Stimulated activated CD4-positive, alpha-beta T cell treated with anti-CD3 and anti-CD28 coated beads, Interleukin-1b, Interleukin-23, amount 100 ng/mL, for 48 hours (primary cell): ENCODE measurements at regions not wholly inside any gene's neighbourhood (a gene's known extent, or its start where the extent isn't known, plus 50 kb on each side); places are given as distances from the start of the nearest gene placed in this dataset.

Experiments
- DNase-seq: peaks from one replicate; pipeline ENCODE4 v3.0.0-alpha.2; 2020

DNA sequence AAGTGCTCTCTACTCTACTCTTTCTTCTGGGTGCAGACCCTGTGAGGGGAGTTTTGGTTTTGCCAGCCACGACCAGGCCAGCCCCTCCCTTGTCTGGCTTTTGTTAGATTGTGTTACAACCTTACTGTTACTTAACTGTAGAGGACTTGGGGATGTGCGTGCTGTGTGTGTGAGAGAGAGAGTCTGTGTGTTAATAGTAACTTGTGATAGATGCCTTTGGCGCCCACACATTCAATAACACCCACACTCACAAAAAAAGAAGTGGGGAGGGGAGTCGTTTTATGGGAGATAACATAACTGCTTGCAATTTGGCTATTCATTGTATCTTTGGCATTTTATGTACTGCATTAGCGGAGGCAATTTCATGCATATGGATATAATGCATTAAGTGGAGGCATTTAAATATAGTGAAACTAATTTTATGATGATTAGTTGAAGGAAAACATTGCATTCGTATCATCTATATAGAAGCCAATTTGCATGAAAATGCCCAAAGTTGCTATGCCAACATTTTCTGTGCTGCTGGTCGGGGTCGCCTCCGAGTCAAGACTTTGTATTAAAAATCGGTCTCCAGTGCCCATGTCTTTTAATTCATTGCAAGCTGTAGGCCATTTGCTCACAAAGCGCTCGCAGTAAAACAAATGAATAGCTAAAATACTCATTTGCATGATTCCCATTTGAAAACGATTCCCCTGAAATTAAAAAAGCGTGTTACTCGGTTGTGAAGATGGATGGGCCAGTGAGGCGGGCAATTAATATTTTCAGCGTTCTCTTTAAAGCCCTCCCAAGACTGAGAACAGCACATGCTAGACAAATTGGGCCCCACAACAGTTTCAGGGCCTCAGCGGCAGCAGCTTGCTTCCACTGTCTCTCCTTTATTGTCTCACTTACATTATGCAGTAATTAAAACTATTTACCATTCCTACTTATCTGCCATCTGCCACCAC is 158.5 kb upstream of the SMAD3 start:
- DNase-seq, result no peak

DNA sequence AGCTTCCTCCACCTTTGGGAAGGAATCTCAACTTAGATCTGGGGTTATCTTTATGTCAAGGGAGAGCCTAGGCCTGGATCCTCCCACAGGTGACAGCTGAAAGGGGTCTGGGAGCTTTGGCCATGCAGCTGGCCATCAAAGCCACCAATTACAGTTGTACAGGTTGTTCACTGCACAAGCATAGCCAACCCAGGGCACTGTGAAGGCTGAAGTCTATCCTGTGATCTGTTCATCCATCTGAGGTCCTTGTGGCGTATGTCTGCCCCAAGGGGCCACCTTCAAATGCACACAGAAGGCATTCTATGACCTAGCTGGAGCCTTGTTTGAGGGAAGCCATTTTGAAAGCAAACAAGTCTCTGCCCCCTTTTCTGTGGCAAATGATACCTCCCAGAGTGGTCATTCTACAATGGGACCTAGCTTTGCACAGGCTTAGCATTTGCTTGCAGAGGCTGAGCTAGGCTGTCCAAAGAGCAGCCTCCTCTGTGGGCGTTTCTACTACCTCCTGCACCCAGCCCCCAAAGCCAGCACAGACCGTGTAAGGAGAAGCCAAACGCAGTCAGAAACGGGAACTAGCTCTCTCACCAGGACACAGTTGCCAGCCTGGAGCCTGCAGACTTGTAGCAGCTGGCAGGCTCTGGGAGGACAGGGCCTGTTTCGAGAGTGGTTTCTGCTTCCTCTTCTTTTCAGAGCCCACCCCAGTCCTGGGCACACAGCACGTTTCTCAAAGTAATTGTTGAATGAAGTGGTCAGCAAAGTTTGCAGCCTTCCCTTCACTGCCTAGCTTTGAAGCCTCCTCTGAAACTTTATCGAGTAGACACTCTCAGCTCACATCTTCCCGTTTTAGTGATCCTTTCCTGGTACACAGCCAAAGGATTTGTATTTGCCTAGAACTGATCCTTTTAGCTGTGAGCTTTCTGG is 157.3 kb upstream of the SMAD3 start:
- DNase-seq, result no peak

DNA sequence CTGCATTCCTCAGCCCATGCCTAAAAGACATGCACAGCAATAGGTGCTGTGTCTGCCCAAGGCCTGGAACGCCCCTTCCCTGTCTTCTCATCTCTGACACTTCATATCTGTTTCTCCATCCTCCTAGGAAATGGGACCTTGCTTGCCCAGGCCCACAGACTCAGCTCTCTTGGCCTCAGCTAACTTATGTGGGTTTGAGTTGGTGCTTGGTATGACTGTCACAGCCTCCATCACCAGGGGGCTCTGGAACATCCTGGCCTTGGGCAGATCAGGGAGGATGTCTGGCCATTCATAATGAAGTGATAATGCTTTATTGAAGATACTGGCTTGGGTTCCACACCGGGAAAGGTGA is 156.7 kb upstream of the SMAD3 start:
- no peak for DNase-seq

DNA sequence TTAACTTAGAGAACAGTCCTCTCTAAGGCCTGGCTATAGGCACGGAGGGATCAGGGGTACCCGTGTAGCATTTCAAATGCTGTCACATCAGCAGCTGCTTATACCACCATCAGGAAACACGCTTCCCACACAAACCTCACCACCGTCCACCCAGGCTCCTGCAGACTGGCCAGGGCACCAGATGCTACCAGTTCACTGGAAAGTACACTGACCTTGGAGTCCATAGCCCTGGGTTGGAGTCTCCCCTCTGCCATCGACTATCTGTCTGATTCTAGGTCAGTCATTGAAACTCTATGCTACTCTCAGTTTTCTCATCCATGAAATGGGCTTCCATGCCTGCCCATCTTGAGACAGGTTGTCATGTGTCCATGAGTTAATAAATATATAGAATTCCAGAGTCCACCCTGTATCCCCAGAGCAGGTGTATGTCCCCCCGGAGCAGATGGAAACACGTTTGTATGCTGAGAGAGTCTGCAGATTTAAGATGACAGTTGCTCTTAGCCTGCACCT is 156.0 kb upstream of the SMAD3 start:
- DNase-seq, result no peak

DNA sequence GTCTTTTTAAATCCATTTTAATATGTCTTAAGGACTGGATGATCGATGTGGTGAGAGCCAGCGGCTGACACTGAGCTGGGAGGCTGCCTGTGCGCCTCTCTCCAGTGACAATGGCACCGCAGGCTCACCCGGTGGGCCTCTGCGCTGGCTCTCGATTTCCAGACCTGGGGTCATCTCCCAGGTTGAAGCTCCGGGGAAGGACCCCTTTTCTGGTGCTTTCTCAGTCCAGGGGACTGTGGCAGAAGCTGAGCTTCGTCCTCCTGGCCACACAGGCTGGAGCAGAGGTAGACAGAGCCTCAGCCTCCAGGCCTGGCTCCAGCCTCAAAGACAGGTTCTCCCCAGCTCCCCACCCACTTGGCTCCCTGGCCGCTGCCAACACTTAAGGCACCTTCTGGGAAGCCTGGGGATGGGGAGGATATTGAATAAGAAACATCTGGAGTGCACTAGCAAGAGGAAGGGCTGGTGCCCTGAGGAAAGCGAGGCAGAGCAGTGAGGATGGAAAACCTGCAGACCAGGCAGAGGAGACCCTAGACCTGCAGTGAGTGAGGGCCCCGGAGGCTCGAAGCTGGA is 154.2 kb upstream of the SMAD3 start:
- DNase-seq, result no peak

DNA sequence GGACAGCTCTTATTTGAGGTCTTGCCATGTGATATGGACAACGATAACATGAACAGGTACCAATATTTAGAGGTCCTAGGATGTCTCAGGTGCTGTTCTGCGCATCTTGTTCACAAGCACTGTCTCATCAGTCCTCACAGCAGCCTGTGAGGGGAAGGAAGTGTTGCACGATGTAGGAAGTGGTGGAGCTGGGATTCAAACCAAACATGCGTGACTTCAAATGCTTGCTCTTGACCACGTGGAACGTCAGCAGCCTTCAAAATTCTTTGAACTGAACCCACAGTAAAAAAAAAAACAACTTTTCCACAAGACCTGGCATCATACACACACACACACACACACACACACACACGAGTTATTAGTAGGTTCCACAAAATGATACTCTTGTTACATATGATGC is 153.4 kb upstream of the SMAD3 start:
- DNase-seq, result no peak

DNA sequence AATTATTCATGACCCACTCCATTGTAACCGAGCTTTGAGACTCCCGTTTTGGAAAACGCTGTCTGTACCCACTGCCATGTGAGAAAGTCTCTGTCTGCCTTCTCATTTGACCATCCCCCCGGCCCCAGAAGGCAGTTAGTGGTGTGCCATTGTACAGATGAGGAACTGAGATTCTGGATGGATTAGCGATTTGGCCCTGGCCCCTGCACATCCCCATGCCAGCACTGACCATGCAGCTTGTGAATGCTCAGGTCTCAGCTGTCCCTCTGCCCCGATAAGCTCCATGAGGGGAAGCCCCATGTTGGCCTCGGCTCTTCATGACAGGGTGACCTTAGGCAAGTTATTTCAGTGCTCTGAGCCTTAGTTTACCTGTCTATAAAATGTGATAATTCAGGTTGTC is 153.0 kb upstream of the SMAD3 start:
- DNase-seq, result no peak

DNA sequence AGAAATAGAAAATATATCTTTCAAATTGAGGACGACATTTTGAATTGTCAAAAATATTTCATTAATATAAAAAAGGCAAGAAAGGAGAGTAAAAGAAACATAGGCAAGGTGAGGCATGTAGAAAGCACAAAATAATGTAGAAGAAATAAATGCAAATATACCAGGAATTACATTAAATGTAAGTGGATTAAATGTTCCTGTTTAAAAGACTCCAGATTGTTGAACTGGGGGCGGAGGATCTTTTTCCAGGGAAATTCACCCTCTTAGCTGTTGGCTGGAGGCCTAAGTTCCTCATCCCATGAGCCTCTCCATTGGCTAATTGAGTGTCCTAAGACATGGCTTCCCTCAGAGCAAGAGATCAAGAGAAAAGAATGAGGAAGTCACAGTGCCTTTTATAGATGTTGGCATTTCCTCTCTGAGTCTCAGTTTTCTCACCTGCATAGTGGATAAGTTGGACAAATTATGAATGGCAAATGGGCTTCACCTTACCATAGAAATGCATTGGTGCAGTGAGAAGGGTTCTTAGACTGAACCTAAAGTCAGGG is 147.4 kb upstream of the SMAD3 start:
- DNase-seq, result no peak

DNA sequence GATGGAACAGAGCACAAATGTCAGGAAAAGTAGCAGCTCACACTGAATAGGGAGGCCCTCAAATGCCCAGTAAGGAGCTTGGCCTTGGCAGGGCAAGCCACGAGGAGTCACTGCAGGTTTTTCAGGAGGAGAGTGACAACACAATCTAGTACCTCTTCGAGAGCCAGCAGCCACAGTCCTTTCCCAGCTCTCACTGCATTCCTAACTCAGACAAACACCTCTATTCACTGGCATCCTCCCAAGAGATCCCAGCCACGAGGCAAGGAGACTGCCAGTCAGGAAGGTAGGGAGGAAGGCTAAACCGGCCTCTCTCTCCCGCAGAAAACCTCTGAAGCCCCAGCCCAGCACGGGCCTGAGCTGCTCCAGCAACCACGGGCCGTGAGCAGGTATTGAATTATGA is 146.0 kb upstream of the SMAD3 start:
- no peak for DNase-seq

DNA sequence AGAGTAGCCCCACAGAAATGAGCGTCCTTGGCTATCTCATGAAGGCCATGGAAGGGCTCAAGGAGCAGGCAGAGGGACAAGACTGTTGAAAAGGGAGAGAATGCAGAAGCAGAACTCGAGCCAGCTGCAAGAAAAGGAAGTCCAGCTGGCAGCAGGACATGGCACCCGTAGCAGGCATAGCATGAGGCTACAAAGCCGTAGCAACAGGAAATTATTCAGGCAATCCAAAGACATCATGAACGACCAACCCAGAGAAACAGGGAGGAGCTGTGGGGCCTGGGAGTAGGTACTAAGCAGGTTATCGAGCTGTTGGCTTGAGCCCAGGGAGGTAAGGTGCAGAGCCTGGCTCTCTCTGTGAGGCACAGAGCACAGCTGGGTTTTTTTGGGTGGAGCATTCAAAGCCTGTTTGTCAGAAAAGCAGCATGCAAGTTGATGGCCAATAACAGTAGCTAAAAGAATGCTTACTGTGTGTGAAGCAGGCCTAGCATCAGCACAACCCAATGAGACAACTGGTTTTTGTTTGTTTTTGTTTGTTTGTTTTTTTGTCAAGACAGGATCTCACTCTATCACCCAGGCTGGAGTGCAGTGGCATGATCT is 144.0 kb upstream of the SMAD3 start:
- no peak for DNase-seq

DNA sequence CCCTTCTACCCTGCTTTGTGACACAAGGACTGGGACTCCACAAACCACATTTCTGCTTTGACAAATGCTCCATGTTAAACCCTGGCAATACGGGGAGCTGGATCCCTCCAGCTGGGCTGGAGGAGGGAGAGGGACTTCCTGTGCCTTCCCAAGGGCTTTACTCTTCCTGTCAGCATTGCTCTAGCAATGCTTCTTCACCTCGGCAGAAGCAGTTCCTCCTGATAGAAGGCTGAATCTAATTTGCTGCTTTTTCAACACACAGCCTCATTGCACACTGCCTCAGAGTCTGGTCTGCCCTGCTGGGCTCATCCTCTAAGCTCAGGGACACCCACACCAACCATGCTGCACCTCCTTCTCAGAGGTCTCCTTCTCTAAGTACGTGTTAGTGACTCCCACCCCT is 142.8 kb upstream of the SMAD3 start:
- no peak for DNase-seq

DNA sequence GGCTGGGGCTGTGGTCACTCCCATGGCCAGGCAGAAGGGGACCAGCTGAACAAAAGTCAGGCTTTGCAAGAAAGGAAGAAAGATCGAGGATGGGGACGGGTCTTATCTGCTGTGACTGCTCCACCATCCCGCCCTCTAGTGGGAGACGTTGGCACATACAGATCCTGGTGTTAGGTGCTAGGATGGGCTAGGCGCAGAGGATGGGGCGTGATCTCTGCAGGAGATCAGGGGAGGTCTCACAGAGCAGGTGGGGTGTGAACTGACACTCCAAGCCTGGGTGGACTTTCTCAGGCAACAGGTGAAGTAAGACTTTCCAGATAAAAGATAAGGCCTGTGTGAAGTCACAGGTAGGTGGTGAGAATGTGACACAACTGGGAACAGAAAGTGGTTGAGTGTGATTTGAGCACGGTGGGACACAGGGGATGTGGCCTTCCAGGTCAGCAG is 141.9 kb upstream of the SMAD3 start:
- peak; percentile 27 for DNase-seq

DNA sequence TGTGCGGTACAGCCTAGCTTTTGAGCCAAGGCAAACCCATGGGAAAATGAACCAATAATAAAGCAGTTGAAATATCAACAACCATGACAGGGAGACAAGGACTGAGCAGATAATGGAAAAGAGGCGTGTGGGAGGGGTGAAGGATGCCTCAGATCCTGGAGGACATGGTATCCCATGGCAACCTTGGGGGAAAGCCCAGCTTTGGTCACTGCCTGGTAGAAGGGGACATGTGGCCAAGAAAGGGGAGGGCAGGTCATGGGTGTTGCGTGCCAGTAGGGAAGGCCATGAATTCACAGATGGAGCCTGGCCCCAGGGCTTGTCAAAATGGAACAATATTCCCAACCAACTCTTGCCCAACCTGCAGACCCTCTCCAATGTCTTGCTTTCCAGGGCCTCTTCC is 140.5 kb upstream of the SMAD3 start:
- no peak for DNase-seq

DNA sequence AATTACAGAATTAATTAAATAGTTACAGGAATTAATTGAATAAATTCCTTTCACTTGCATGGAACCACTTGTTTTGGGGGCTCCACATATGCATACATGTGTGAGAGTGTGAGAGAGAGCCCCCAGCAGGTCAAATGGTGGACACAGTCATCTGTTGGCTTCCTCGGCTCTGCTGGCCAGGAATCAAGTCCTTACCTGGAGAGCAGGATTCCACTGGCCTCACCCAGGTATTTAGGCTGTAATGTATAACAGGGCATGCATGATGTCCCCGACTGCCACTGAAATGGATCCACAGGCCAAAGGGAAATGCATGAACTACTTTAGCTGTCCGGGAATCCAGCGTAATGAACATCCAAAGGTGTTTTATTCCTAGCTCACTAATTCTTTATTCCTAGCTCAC is 139.7 kb upstream of the SMAD3 start:
- no peak for DNase-seq

DNA sequence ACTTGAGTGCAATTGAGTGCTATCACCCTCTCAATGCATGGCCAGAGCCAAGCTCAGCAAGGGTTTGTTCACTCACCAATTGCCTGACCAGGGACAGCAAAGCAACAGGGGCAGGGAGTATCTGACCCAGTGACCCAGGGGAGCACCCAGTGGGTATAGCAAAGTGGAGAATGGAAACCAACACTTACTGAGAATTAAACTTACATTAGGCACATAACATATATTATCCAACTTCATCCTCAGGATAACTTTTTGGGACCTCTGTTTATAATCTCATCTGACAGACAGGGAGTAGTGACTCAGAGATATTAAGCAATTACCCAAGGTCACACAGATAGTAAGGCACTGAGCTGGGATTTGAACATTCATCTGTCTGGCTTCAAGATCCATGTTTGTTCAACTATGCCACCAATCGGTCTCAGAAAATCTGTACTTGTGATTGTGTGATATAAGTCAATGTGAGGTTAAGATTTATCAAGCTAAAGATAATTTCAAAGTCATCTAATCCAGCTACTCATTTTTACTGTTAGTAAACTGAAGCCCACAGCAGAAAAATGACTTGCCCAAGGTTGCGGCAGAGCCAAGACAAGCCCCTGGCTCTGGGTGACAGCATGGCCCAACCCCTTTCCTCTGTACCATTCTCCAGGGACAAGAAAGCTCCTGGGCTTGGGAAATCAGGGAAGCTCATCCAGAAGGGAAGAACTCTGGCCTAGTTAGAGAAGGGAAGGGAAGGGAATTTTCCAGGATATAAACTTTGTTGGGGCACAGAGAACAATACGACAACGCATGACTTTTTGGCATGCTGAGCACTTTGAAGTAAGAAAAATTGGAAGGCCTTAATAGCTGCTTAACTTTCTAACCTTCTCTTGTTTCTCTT is 138.0 kb upstream of the SMAD3 start:
- DNase-seq, result no peak

DNA sequence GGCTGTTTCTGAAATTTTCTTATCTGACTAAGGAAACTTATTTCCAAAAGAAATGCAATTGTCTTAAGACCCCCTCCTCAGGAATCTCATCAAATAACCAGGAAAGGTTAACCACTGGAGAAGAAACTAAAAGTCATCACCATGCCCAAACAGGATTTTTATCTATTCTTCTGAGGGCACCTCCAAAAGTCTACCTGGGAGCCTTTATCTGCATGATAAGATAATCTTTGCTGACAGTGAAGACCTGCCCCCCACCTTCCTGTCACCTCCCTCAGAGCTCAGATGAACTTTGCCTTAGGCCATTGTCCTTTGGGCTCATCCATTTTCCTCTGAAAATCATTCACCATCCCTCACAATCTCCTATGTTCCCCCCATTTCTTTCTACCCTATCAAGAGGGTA is 137.3 kb upstream of the SMAD3 start:
- no peak for DNase-seq

DNA sequence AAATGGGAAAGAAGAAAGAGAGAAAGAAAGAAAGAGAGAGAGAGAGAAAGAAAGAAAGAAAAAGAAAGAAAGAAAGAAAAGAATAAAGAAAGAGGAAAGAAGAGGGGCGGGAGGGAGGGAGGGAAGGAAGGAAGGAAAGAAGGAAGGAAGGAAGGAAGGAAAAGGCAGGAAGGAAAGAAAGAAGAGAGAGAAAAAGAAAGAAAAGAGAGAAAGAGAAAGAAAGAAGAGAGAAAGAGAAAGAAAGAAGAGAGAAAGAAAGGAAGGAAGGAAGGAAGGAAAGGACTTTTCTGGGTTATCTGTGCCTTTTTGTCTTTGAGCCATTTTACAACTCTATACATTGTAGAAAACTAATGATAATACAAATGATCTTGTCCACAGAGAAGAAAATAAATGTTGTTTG is 136.6 kb upstream of the SMAD3 start:
- no peak for DNase-seq

DNA sequence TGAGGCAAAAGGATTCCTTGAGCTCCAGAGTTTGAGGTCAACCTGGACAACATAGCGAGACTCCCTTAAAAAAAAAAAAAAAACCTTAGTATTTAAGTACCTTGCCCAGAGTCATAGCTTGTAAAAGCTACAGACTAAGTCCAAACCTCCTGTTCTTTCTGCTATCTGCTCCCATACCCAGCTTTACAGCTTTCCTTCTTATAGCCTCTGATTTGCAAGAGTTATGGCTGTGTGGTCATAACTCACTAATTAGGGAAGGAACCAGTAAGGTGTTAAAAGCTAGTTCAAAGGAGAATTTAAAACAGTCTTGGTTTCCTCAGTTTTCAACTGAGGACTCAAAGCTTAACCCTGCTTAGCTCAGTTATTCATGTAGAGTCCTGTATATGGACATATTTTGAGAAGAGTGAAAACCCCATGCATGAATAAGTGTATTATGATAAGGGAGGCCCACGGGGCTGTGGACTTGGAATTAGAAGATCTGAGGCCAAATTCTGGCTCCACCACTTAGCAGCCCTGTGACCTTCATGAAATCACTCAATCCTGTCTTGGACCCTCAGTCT is 135.5 kb upstream of the SMAD3 start:
- DNase-seq, result no peak

DNA sequence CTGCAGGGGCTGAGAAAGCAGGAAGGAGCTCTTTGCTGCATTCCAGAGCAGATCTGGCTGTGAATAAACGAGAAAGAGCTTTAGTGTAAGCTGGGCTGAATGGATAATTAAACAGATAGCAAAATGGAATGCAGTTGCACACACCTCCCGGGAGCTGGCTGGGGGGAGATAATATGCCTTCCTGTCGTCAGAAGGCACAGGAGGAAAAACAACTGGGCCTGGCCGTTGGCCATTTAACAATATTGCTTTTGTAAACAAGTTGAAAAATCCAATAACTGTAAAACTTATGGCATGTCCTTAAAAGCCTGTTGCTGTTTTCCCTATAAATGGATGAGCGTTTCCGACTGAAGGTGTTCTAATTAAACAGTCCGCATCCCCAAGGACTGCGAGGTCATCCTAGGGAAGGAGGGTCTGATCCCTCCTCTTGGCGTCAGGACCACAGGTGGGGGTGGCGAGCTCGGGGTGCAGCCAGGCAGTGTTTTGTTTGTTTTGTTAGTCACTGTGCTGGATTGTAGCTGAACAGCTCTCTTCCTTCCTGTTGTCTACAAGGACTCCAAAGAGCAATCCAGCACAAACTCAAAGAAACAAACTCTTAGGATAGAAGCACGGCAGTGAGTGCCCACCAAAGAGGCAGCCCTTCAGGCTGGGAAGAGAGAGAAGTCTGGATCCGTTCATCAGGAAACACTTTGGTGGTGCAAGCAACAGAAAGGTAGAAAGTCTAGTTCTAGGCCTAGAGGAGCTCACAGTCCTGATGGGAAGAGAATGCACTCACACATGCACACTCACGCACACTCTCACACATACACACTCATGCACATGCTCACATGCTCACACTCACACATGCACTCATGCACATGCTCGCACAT is 133.4 kb upstream of the SMAD3 start:
- DNase-seq, result no peak

DNA sequence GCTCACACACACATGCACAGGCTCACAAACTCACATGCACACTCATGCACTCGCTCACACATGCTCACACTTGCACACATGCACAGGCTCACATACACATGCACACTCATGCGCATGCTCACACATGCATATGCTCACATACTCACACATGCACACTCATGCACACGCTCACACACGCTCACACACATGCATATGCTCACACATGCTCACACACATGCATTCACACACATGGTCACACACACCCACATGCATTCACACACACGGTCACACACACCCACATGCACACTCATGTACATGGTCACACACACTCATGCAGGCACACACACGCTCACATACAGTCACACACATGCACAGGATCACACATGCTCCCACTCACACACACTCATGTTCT is 132.8 kb upstream of the SMAD3 start:
- DNase-seq, result no peak
